GM12891 (cell line): ENCODE measurements at regions not wholly inside any gene's neighbourhood (a gene's known extent, or its start where the extent isn't known, plus 50 kb on each side); places are given as distances from the start of the nearest gene placed in this dataset.

ENCODE experiments used
- PAX5 ChIP-seq: IDR thresholded peaks from 2 replicates; pipeline ENCODE4 v1.6.1; 2011; ENCODE audit warnings: low read length, moderate library complexity, mild to moderate bottlenecking; ENCODE audit not compliant: insufficient read depth, severe bottlenecking
- POLR2A ChIP-seq: IDR thresholded peaks from 2 replicates; pipeline ENCODE4 v1.6.1; 2011; ENCODE audit warnings: low read depth, low read length, control low read depth
- POLR2AphosphoS5 ChIP-seq: IDR thresholded peaks from 2 replicates; pipeline ENCODE4 v1.6.1; 2011; ENCODE audit warnings: low read depth, low read length, control low read depth
- POU2F2 ChIP-seq: IDR thresholded peaks from 2 replicates; pipeline ENCODE4 v1.6.1; 2011; ENCODE audit warnings: low read depth, mild to moderate bottlenecking, control low read depth, low read length, moderate library complexity
- SPI1 ChIP-seq: IDR thresholded peaks from 2 replicates; pipeline ENCODE4 v1.6.1; 2011; ENCODE audit warnings: low read depth, low read length, control low read depth
- TAF1 ChIP-seq: IDR thresholded peaks from 2 replicates; pipeline ENCODE4 v1.6.1; 2011; ENCODE audit warnings: low read depth, low read length, control low read depth

DNA sequence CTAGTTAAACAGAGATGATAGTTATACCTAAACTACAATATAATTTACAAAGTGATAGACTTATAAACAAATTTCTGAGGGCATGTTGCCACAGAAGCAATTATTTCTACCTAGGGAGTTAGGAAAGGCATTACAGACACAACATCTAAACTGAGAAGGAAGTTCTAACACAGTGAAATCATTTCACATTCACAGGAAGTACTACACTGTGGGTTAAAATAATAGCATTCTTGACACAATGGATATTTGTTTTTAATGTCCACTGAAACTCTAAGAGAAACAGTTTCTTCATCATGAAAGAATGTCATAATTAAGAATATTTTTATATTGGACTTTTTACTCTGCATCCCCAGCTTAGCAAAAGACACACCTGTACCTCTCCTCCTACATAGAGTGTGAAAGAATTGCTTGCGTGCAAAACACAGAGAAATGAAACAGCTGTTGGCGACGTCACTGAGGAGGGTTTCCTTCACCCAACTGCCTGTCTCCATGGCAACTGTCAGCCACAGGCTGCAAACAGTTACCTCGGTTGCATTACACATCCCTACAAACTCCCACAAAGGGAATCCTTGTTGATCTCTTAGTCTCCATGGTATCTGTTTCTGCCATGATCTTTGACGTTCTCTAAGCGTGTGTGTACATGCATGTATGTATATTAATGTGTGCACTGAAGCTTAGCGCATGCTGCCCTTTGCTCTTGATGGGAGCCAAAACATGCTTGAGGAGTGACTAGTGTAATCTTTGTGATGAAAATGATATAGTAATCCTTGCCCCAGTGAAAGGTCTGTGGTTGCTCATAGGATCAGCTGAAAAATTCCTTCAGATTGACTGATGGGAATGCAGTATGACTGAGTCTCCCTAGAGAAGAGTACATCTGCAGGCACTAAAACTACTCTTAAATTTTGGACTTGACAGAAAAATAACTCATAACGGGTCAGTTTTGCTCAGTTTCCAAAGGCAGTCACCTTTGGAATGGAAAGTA, 168.5 kb downstream of the ACTL7B start:
- TF ChIP-seq SPI1 (no peak), POLR2A (no peak), POLR2AphosphoS5 (no peak), PAX5 (no peak), TAF1 (no peak), POU2F2 (no peak)
